IPS-18c (cell line): ENCODE measurements at regions not wholly inside any gene's neighbourhood (a gene's known extent, or its start where the extent isn't known, plus 50 kb on each side); places are given as distances from the start of the nearest gene placed in this dataset.
"Not testable (repeated sequence)": the region's sequence is repeated elsewhere in the genome, so short reads cannot be mapped to it uniquely, and the experiment has no call there.

Experiments used
- H3K4me3 ChIP-seq: 2 replicates; pipeline ENCODE4 v1.7.0; 2013; ENCODE audit warnings: low read depth, mild to moderate bottlenecking, low read length, moderate library complexity; ENCODE audit not compliant: insufficient read depth
- H3K9me3 ChIP-seq: one replicate; pipeline ENCODE4 v1.6.1; 2013; ENCODE audit warnings: mild to moderate bottlenecking, low read length, moderate library complexity; ENCODE audit not compliant: control insufficient read depth, insufficient read depth

DNA sequence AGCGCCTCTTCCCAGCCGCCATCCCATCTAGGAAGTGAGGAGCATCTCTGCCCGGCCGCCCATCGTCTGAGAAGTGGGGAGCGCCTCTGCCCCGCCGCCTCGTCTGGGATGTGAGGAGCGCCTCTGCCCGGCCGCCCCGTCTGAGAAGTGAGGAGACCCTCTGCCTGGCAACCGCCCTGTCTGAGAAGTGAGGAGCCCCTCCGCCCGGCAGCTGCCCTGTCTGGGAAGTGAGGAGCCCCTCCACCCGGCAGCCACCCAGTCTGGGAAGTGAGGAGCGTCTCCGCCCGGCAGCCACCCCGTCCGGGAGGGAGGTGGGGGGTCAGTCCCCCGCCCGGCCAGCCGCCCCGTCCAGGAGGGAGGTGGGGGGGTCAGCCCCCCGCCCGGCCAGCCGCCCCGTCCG, 139.4 kb upstream of the ANKRD55 start:
- H3K9me3 ChIP-seq, H3K4me3 ChIP-seq: not testable (repeated sequence)

DNA sequence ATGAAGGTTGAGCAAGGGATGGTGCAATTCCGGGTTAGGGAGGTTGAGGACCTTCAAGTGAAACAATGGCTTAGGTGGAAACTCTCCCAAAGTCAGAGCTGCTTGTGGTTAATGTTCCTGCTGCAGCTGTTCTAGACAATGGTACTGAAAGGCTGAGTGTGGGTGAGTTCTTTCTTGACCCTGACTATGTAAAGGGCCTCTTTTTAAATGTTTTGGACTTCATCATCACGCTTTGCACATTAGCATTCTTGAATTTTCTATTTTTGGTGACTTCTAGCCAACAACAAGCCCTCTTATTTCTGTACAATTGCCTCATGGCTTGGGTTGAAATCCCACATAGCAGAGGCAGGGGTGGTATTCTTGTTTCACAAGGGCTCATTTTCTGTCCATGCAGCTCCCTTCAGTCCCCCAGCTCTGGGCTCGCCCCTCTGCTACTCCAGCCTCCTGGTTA, 136.3 kb upstream of the ANKRD55 start:
- H3K9me3 ChIP-seq: no peaks in the 10 kb centered on the region

DNA sequence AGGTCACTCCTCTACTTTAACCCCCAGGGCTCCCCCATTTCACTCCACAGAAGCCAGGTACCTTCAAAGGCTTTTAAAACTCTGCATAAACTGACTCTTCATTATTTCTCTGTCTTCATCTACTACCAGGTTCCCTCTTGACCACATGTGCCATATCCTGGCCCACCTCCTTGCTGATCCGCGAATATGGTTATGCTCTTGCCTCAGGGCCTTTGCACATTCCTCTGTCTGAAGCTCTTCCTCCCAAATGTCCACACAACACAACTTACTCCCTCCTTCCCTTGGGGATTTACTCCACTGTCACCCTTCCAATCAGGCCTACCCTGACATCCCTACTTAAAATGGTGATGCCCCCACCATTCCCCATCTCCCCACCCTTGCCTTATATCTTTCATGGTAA, 134.6 kb upstream of the ANKRD55 start:
- Histone ChIP-seq H3K4me3 (no peak overlapping the region), H3K9me3 (no peaks in the 10 kb centered on the region)

More for the DNA sequence above, 136.3 kb upstream of the ANKRD55 start:
- no peak overlapping the region for H3K4me3 ChIP-seq

DNA sequence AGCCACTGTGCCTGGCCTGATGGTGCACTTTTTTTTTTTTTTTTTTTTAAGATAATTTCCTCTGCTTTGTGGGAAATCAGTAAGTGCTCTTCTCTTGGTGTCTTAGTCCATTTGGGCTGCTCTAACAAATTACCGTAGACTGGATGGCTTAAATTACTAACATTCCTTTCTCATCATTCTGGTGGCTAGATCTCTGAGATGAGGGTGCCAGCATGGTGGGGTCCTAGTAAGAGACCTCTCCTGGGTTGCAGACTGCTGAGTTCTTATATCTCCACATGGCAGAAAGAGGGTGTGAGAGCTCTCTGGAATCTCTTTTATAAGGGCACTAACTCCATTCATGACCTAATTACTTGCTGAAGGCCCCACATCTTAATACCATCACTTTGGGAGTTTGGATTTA, 133.9 kb upstream of the ANKRD55 start:
- Histone ChIP-seq H3K4me3 (no peak overlapping the region), H3K9me3 (no peaks in the 10 kb centered on the region)

DNA sequence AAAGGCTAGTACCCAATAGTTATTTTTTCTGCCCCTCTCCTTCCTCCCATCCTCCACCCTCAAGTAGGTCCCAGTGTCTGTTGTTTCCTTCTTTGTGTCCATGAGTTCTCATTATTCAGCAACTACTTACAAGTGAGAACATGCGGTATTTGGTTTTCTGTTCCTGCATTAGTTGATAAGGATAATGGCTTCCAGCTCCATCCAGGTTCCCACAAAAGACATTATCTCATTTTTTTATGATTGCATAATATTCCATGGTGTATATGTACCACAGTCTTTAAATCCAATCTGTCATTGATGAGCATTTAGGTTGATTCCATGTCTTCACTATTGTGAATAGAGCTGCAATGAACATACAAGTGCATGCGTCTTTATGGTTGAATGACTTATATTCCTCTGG, 128.3 kb upstream of the ANKRD55 start:
- Histone ChIP-seq H3K4me3 (no peak overlapping the region), H3K9me3 (no peaks in the 10 kb centered on the region)

DNA sequence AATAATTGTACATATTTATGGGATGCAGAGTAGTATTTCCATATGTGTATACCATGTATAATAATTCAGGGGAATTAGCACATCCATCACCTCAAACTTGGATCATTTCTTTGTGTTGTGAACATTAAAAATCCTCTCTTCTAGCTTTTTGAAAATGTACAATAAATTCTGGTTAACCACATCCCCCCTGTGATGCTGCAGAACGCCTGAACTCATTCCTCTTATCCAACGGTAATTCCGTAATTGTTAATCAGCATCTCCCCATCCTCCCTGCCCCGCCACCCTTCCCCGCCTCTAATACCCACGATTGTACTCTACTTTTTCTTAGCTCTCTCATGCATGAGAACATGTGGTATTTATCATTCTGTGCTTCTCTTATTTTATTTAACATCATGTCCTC, 127.7 kb upstream of the ANKRD55 start:
- no peak overlapping the region for H3K4me3 ChIP-seq
- no peaks in the 10 kb centered on the region for H3K9me3 ChIP-seq

DNA sequence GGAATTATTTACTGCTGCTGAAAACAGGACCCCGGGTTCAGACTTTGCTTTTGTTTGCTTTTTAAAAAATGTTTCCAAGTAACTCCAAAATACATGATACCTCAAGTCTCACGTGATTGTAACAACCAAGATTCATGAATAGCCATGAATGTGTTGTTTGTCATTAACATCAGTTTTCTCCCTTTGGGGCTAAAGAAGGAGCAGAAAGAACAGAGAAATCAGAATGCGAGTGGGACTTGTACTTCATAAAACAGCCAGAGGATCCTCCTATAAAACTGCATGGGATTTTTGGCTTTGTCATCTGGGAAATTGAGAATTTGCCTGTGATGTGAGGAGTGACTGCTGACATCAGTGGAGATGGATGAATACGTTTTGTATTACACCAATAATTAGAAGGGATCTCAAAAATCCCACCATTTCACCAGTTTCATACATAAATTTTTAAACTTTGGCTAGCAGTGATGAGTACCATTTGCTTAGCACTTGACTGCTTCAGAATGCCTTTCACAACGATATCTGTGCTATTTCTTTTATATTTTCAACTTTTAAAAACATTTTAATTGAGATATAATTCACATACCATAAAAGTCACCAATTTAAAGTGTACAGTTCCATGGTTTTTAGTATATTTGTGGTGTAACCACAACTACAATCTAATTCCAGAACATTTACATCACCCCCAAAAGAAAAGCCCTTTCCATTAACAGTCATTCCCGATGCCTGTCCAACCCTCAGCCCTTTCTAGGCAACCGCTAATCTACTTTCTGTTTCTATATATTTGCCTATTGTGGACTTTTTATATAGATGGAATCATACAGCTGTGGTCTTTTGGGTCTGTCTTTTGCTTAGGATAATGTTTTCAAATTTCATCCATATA, 126.9 kb upstream of the ANKRD55 start:
- Histone ChIP-seq H3K9me3 (no peaks in the 10 kb centered on the region), H3K4me3 (no peak overlapping the region)

DNA sequence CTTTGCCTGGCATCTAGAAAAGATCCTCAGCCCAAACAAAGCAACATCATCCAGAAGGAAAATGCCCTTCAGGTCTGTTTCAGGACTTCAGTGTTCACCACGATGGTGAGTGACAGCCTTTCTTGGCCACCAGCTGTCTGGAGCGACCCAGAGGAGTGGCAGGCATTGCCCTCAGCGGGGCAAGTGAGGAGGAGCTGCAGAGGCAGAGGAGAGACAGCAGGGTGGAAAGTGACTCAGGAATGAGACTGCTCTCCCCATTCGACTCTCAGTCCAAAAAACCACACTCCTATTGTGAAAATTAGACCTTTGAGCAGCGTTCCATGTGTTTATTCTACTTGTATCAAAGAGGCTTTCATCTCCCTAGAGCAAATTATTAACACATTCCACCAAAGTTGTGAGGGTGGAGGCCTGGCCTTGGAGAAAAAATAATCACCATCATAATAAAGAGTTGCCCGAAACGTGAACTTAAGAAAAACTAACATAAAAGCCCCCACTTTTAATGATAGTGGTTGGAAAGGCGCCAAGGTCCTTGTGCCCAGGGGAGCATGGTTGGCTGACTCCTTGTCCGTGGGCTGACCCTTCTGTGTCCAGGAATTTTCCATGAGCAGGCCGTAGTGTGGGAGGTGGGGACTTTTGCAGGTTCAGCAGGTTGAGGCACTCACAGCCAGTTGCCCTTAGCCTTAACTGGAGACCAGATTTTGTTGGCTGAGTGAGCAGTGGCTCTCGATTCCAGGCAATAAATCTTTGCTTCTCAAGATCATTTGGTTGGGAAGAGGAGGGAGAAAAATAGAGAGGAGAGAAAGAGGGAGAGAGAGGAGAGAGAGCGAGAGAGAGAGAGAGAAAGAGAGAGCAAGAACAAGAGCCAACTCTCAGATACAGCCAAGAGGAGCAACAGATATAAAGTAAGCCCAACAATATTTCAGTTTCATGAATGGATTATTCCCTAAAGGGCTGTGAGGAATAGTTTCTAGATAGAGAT, 125.9 kb upstream of the ANKRD55 start:
- H3K4me3 ChIP-seq: no peak overlapping the region
- H3K9me3 ChIP-seq: no peaks in the 10 kb centered on the region

DNA sequence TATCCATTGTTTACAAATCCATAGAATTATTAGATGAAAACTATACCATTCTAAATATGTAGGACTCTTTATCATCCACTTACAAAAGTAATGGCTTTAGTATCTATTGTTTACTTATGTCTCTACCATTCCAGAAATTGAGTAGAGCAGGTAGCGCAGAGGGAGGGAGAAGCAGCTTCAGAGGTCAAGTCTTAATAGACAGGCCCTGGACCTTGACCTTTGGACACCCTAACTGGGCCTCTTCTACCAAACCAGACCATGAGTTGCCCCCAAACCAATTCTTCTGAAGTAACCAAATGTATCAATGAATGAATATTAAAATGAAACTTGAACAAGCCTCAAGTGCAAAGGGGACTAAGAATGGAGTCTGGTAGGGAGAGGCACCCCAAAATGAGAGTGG, 124.9 kb upstream of the ANKRD55 start:
- no peaks in the 10 kb centered on the region for H3K9me3 ChIP-seq
- no peak overlapping the region for H3K4me3 ChIP-seq

DNA sequence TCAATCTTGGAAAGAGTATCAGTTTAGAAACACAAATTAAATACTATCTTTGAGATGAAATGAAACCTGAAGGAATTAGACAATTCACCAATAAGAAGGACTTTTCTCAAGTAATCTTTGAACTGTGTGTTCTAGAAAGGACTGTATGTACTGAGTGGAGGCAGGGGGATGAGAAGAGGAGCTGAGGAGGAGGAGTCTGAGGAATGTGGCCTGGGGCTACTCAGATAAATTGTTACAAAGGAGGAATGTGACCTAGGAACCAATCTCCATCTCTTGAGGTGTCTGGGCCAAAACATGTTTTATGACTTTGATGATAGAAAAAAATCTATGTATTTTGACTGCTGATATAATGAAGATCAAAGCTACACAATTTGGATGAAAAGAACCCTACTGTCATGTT, 124.3 kb upstream of the ANKRD55 start:
- no peak overlapping the region for H3K4me3 ChIP-seq

DNA sequence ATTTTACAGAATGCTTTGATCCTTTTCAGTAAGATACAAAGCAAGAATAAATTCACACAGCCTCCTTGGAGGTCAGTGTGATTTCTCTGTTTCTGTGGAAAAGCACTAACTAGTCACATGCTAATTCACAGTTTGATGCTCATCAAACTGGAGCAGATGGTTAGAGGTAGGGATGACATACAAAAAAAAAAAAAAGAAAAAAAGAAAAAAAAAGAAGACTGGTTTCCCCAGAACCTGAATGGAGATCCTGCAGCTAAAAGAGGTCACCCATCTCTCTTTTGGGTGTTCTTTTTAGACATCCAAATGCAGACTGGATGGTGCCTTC, 123.7 kb upstream of the ANKRD55 start:
- Histone ChIP-seq H3K4me3 (no peak overlapping the region), H3K9me3 (no peaks in the 10 kb centered on the region)

More for the DNA sequence above, 124.3 kb upstream of the ANKRD55 start:
- no peaks in the 10 kb centered on the region for H3K9me3 ChIP-seq

DNA sequence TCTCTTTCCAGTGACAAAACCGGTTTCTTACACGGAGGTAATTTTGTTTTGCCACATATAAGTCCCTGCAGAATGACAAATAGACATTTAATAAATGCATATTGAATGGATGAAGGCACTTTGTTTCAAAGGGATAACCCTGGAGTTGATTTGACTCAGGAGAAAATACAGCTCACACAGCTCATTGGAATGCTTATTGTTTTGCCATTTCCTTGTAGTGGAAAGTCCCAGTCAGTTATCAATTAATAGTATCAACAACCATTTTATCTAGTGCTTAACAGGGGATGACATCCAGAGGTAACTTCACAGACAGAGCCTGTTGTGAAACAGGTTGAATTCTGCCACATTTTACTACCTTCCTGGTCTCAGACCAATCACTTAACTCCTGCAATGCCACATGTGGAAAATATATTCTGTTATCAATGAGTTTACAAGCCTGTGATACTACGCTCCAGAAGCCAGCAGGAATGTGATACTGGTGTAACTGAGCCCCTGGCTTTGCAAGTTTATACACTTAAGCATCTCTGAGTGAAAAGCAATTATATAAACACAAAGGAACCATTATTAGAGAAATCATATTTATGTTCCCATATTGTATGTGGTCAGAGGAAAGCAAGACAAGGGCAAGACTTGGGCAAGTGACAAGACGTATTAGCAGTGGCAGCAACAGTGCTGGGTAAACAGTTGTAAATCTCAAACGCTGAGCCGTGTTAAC, 123.1 kb upstream of the ANKRD55 start:
- no peaks in the 10 kb centered on the region for H3K9me3 ChIP-seq
- no peak overlapping the region for H3K4me3 ChIP-seq

DNA sequence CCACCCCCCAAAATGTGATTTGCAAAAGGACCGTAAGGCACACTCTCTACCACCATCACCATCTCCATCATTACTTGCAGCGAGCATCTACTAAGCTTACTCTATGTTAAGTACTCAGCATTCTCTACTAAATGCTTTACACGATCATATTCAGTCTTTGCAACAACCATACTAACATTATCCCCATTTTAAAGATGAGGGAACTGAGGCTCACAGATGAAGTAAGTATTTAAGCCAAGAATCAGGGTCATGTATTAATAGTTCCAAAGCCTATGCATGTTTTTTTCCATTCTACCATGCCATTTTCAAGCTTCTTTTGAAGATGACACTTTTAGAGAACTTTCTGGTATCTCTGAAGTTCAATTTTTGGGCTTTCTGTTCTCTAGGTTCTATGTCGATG, 121.7 kb upstream of the ANKRD55 start:
- no peak overlapping the region for H3K4me3 ChIP-seq
- no peaks in the 10 kb centered on the region for H3K9me3 ChIP-seq

DNA sequence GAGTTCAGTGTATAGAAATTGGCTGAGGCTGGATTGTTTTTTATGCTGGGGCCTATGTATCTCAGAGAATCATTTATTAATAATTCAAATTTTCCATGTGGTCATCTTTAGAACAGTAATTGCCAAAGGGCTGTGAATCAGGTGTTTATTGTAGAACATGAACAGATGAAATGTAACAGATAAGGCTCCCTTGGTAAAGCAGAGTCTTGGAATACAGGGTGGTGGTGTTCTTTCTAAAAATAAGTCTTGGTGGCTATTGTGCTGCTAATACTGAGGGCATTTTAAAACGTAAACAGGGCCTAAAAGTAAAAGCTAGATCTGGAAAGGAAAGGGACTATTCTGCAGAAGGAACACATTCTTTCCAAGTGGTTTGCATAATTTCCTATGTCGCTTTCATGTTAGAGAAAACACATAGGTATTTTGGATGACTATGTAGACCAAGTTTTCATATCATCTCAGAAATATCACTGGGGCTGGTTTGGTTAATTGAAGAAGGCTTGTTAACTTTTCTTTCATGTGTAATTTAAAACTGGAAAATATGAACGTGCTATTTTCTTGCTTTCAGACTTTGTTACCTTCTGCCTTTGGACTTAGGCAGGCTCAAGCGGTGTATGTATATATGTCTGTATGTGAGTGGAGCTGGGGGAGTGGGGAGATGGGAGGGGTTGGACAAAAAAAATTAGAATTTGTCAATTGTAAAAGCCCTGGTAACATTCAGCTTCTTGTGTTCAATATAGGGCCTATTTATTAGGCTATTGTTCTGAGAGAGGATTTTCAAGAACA, 119.9 kb upstream of the ANKRD55 start:
- no peaks in the 10 kb centered on the region for H3K9me3 ChIP-seq
- H3K4me3 ChIP-seq: no peak overlapping the region

DNA sequence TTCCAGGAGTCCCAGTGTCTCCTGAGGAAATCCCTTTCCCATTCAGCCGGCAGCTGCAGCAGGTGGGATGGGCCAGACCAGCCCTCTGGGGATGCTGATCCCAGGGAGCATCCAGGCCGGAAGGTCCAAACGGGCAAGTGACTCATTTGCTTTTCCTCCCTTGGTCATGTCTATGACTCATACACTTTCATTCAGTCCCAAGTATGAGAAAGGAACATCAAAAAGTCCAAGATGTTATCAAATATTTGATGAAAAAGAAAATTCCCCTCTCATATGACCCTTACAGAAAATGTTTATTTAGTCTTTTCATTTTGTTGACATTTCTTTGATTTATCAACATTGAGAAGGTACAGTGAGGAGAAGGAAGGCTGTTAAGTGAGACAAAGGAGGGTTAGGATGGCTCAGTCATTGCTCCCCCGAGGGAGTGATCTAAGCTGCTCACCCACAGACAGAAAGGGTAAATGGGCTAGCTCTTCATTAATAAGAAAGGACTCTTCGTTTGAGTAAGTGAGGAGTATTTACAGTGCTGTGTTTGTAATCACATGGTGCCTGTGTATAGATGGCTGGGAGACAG, 117.6 kb upstream of the ANKRD55 start:
- no peak overlapping the region for H3K4me3 ChIP-seq
- no peaks in the 10 kb centered on the region for H3K9me3 ChIP-seq

DNA sequence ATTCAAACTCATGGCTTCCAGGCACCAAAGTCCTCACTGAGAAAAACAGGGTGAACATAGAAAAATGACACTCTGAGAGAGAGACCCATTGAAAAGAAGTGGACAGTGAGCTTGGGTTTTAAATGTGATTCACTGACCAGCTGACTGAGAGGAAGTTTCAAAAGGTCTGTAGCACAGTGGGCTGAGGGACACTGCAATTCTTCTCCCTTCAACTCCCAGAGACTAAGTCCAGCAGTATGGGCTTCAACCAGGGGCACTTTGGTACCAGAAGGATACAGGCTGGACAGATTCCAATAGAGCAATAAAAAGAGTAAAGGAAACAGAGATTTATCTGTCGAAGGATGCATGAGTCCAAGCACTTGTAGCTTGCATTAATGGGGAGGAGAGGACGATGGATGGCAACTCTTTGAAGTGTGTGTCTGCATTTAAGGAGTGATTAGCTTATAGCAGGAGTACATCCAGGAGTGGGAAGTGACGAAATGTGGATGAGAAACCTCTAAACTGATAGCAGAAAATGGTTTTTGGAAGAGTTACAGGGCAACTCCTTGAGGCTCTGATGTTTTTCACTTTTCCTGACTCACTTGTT, 117.0 kb upstream of the ANKRD55 start:
- no peak overlapping the region for H3K4me3 ChIP-seq
- H3K9me3 ChIP-seq: no peaks in the 10 kb centered on the region
